SU-DHL-6 (cell line): ENCODE measurements at regions not wholly inside any gene's neighbourhood (a gene's known extent, or its start where the extent isn't known, plus 50 kb on each side); places are given as distances from the start of the nearest gene placed in this dataset.

ENCODE experiments used
- H2AFZ ChIP-seq: fragments of 200-600 bp; sonication (generic); 2 replicates; pipeline ENCODE4 v1.6.1; 2014; ENCODE audit warnings: low read depth, mild to moderate bottlenecking, moderate library complexity, mixed read lengths, antibody characterized with exemption, low read length; ENCODE audit not compliant: severe bottlenecking
- H3F3A ChIP-seq: fragments of 200-600 bp; shearing (Covaris generic); 2 replicates; pipeline ENCODE4 v1.6.0; 2016; ENCODE audit warnings: antibody characterized with exemption, mild to moderate bottlenecking; ENCODE audit not compliant: insufficient read depth
- H3K27ac ChIP-seq: fragments of 200-600 bp; sonication (generic); 2 replicates; pipeline ENCODE4 v1.5.1; 2016; ENCODE audit warnings: low read depth, mild to moderate bottlenecking, low read length, moderate library complexity, mixed read lengths
- H3K27me3 ChIP-seq: fragments of 200-600 bp; sonication (generic), shearing (Covaris generic); 2 replicates; pipeline ENCODE4 v1.6.0; 2014; ENCODE audit warnings: mild to moderate bottlenecking, low read length
- H3K36me3 ChIP-seq: fragments of 200-600 bp; sonication (generic); 2 replicates; pipeline ENCODE4 v1.6.1; 2014; ENCODE audit warnings: mild to moderate bottlenecking, low read length, mixed read lengths
- H3K4me2 ChIP-seq: fragments of 300-600, 200-600 bp; shearing (Covaris generic), sonication (generic); 2 replicates; pipeline ENCODE4 v1.6.0; 2014; ENCODE audit warnings: low read length, low read depth, mild to moderate bottlenecking; ENCODE audit not compliant: poor library complexity, severe bottlenecking
- H3K4me3 ChIP-seq: fragments of 200-600 bp; sonication (generic); 2 replicates; pipeline ENCODE4 v1.5.1; 2014; ENCODE audit warnings: antibody characterized with exemption, low read length, mild to moderate bottlenecking, mixed read lengths; ENCODE audit not compliant: insufficient read depth, poor library complexity, severe bottlenecking
- H3K79me2 ChIP-seq: fragments of 200-600 bp; sonication (generic); 2 replicates; pipeline ENCODE4 v1.6.1; 2014; ENCODE audit warnings: mild to moderate bottlenecking, low read length, moderate library complexity; ENCODE audit not compliant: insufficient read depth
- H3K9ac ChIP-seq: fragments of 200-600 bp; sonication (generic); 2 replicates; pipeline ENCODE4 v1.7.0; 2014; ENCODE audit warnings: mild to moderate bottlenecking, low read length
- H3K9me2 ChIP-seq: fragments of 200-600 bp; sonication (generic); replicated peaks from 2 replicates; pipeline ENCODE4 v1.6.1; 2014; ENCODE audit warnings: low read length; ENCODE audit not compliant: insufficient read depth
- H3K9me3 ChIP-seq: fragments of 200-600 bp; sonication (generic); 2 replicates; pipeline ENCODE4 v1.6.1; 2014; ENCODE audit warnings: low read length, mixed read lengths; ENCODE audit not compliant: insufficient read depth
- H4K20me1 ChIP-seq: fragments of 200-600 bp; sonication (generic); 2 replicates; pipeline ENCODE4 v1.6.1; 2014; ENCODE audit warnings: low read depth, mild to moderate bottlenecking, antibody characterized with exemption, low read length, moderate library complexity, mixed read lengths
- CTCF ChIP-seq: fragments of 200-600 bp; sonication (generic); IDR thresholded peaks from one replicate; pipeline ENCODE4 v1.5.1; 2017; ENCODE audit warnings: antibody characterized with exemption, mild to moderate bottlenecking, low read length, moderate library complexity; ENCODE audit not compliant: insufficient read depth, poor library complexity, severe bottlenecking
- EZH2phosphoT487 ChIP-seq: fragments of 200-600 bp; sonication (generic), shearing (Covaris generic); conservative IDR thresholded peaks from 2 replicates; pipeline ENCODE4 v1.6.1; 2018; ENCODE audit warnings: mild to moderate bottlenecking, antibody characterized with exemption, low read length, moderate library complexity, mixed read lengths

- no peaks in the 10 kb centered on the region for H3F3A ChIP-seq
Measured at GRCh38 chr5:86407711-86408110, 210.0 kb upstream of the COX7C start.

GRCh38 chr5:86411596-86411995, 206.1 kb upstream of the COX7C start:
- Histone ChIP-seq H3K9ac (no peak overlapping the region), H3K9me2 (no peaks in the 10 kb centered on the region), H4K20me1 (no peaks in the 10 kb centered on the region), H3K27me3 (no peaks in the 10 kb centered on the region), H3F3A (no peaks in the 10 kb centered on the region), H3K4me2 (no peak overlapping the region), H3K27ac (no peak overlapping the region), H3K4me3 (no peak overlapping the region), H3K9me3 (no peaks in the 10 kb centered on the region), H3K79me2 (no peaks in the 10 kb centered on the region), H3K36me3 (no peaks in the 10 kb centered on the region), H2AFZ (no peak overlapping the region)
- TF ChIP-seq EZH2phosphoT487 (no peak), CTCF (no peak)

More at GRCh38 chr5:86407711-86408110, 210.0 kb upstream of the COX7C start:
- H3K36me3 ChIP-seq = no peaks in the 10 kb centered on the region
- H2AFZ ChIP-seq = no peak overlapping the region
- TF ChIP-seq CTCF = no peak
- no peak for TF ChIP-seq EZH2phosphoT487
- H3K27ac ChIP-seq = no peak overlapping the region
- no peak overlapping the region for H3K9ac ChIP-seq
- no peaks in the 10 kb centered on the region for H4K20me1 ChIP-seq
- H3K27me3 ChIP-seq = no peaks in the 10 kb centered on the region
- no peak overlapping the region for H3K4me3 ChIP-seq
- H3K9me3 ChIP-seq = no peaks in the 10 kb centered on the region
- no peaks in the 10 kb centered on the region for H3K9me2 ChIP-seq
- no peaks in the 10 kb centered on the region for H3K79me2 ChIP-seq
- no peak overlapping the region for H3K4me2 ChIP-seq

- no peak overlapping the region for H2AFZ ChIP-seq
- H3K9ac ChIP-seq = no peak overlapping the region
Measured at GRCh38 chr5:86427158-86427557, 190.6 kb upstream of the COX7C start.

More at GRCh38 chr5:86427158-86427557, 190.6 kb upstream of the COX7C start:
- no peak overlapping the region for H3K4me3 ChIP-seq
- no peaks in the 10 kb centered on the region for H3K9me2 ChIP-seq
- no peak overlapping the region for H3K27ac ChIP-seq
- H3K9me3 ChIP-seq = no peaks in the 10 kb centered on the region
- H3K36me3 ChIP-seq = no peaks in the 10 kb centered on the region
- H3K4me2 ChIP-seq = no peak overlapping the region
- H3K27me3 ChIP-seq = no peaks in the 10 kb centered on the region
- no peaks in the 10 kb centered on the region for H3K79me2 ChIP-seq
- H4K20me1 ChIP-seq = no peaks in the 10 kb centered on the region
- H3F3A ChIP-seq = no peaks in the 10 kb centered on the region
- no peak for TF ChIP-seq EZH2phosphoT487
- no peak for TF ChIP-seq CTCF
